HG03521 (cell line): ENCODE measurements at regions not wholly inside any gene's neighbourhood (a gene's known extent, or its start where the extent isn't known, plus 50 kb on each side); places are given as distances from the start of the nearest gene placed in this dataset.

Source experiments
- ATAC-seq: cut with Tn5 transposase; IDR thresholded peaks from one replicate; pipeline ENCODE4 v1.9.1; 2021; ENCODE audit warnings: mild to moderate bottlenecking, moderate library complexity; ENCODE audit not compliant: unreplicated experiment

- no peak for ATAC-seq
Measured at GRCh38 chr20:39623584-39624234, 661.6 kb downstream of the DHX35 start.

- ATAC-seq, result no peak
Measured at GRCh38 chr20:39619271-39619785, 657.2 kb downstream of the DHX35 start.

GRCh38 chr20:39611901-39612300, 649.8 kb downstream of the DHX35 start:
- no peak for ATAC-seq

DNA sequence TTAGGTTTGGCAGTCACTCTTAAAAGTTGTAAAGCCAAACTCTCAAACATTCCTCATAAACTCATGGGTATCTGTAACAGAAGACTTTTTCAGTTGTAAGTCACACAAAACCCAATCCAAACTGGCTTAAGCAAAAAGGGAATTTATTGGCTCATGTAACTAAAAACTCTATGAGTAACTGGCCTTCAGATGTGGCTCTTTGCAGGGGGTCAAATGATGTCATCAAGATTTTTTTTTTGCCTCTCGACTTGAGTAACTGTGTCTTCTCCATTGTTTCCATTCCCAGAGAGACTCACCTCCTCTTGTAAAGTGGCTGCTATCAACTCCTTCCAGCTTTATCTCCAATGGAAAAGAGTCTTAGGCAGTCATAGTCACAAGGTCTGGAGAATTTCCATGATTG, 645.0 kb downstream of the DHX35 start:
- ATAC-seq, result no peak

DNA sequence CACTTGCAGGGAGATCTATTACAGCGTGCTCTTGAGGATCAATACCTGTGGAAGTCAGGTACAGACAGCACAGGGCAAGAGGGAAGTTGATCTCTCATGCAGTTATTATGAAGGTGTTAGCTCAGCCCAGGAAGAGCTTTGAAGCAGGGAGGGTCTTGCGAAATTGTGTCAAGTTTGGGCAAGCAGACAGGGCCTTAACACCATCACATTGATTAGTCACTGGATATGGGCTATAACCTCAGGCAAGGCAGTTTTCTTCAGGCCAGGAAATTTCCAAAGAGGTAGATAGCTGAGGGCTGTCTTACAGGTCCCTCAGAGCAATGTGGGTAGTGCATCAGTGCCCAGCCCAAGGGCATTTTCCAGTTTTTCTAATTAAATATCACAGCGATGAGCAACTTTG, 643.8 kb downstream of the DHX35 start:
- ATAC-seq, result no peak

DNA sequence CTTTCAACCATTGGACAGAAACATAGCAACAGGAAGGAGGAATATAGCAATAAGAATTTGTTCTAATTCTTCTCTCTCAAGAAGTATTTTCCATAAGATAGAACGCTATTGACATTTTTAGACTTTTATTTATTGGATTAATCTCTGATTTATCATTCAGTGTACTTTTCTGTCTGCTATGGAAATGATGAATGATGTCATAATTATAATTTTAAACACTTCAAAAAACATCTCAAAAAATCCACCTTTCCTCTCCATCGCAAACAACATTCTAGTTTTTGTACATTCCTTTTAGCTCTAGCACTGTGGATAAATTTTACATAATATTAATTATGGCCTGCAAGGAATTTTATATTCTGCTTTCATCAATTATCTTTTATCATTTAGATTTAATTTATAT, 643.2 kb downstream of the DHX35 start:
- ATAC-seq, result no peak

DNA sequence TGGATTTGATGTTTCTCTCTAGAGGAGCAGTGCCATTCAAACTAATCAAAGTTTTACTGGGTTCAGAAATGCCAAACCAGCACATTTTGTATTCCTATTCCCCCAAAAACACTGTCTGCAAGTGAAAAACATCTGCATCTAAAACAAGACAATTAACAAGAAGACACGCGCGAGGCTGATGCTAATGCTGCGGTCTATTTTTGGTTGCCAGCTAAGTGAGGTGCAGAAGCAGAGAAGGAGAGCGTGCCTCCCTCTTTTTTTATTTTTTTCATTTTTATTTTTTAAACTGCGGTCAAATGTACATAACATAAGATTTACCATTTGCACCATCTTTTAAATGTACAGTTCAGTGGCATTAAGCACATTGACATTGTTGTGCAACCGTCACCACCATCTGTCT, 641.1 kb downstream of the DHX35 start:
- ATAC-seq, result no peak

DNA sequence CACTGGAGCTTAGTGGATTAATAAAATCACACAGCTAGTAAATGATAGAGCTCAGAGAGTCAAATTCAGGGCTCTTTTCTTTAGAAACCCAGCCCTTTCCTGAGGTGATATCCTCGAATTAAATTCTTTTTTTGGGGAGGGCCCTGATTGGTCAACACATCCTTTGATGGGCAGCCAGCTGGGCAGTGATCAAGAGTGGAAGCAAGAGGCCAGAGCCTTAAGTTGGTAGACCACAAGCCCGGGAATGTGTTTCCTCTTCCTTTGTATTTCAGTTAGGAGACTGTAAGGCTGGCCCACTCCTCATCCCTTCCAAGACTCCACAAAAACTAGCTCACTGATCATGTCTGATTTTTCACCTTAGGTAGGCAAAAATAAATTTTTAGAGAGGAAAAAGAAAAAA, 640.5 kb downstream of the DHX35 start:
- no peak for ATAC-seq

- ATAC-seq, result no peak
Measured at GRCh38 chr20:39600871-39601270, 638.7 kb downstream of the DHX35 start.

DNA sequence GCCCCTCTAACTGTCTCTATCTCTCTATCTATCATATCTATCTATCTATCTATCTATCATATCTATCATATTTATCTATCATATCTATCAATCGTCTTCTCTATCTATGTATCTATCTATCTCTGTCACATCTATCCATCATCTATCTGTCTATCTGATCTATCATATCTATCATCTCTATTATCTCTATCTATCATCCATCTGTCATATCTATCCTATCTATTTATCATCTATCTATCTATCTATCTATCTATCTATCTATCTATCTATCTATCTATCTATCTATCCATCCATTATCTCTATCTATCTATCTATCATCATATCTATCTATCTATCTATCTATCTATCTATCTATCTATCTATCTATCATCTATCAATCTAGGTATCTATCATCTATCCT, 638.0 kb downstream of the DHX35 start:
- no peak for ATAC-seq

- ATAC-seq, result no peak
Measured at GRCh38 chr20:39596554-39596953, 634.4 kb downstream of the DHX35 start.

GRCh38 chr20:39592371-39592770, 630.2 kb downstream of the DHX35 start:
- ATAC-seq, result no peak

GRCh38 chr20:39588148-39588757, 626.1 kb downstream of the DHX35 start:
- no peak for ATAC-seq

- ATAC-seq, result no peak
Measured at GRCh38 chr20:39581034-39581433, 618.9 kb downstream of the DHX35 start.

GRCh38 chr20:39576771-39577170, 614.6 kb downstream of the DHX35 start:
- no peak for ATAC-seq

- ATAC-seq, result no peak
Measured at GRCh38 chr20:39574061-39574460, 611.9 kb downstream of the DHX35 start.

DNA sequence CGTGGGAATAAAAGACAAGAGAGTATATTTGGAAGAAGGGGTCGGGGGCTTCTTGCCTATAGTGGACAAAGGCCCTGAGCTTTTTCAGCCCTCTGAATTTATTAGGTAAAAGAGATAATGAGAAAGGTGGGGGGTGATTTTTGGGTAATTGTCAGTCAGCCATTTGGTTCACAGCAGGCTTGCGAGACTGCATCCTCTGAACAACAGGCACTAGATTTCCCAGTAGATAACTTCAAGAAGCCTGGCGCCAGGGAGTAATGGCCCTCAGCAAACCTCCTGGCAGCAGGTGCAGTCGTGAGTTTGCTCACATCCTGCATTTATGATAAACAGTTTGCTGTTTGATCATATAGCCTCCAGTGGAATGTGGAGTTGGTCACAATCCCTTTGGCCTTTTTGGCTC, 609.0 kb downstream of the DHX35 start:
- no peak for ATAC-seq

DNA sequence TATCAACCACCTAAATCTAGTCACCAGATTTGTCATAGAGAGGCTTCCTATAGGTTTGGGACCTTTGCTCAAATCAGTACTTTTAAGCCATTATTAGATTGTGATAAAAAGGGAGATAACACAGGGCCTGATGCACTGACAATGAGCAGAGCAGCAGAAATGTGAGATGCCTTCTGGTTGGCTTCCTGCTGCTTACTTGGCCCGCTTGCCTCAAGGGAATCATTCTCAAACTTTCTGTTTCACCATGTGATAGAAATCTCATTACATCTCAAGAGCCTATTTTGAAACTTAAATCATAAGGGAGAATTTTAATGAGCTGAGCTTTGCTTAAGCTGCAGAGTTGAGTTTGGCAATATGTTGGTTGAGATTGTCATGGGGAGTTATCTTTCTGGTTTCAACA, 606.0 kb downstream of the DHX35 start:
- ATAC-seq, result no peak

DNA sequence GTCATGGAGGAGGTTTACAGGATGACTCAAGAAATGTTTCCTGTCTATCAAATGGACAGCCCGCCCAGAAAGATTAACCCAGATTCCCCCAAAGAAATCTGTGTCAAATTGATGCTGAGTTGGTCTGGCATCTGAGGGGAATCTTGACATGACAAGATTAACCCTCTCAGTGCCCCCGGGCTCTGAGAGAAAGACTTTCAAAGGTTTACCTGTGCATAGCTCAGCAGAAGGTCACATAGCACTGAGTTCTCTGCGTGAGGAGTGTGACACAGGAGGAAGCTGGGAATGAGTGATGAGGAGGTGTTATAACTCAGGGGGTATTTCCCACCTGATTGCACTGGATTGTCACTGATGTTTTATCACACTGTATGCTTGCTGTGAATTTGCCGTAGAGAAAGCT, 601.2 kb downstream of the DHX35 start:
- no peak for ATAC-seq

GRCh38 chr20:39554341-39554740, 592.2 kb downstream of the DHX35 start:
- no peak for ATAC-seq

GRCh38 chr20:39553120-39553519, 591.0 kb downstream of the DHX35 start:
- ATAC-seq, result no peak

- no peak for ATAC-seq
Measured at GRCh38 chr20:39549733-39550132, 587.6 kb downstream of the DHX35 start.
